KMS-11 (cell line): ENCODE measurements at regions not wholly inside any gene's neighbourhood (a gene's known extent, or its start where the extent isn't known, plus 50 kb on each side); places are given as distances from the start of the nearest gene placed in this dataset.

Experiments
- H2AFZ ChIP-seq: fragments of 200-600 bp; sonication (generic); 2 replicates; pipeline ENCODE4 v1.6.1; 2016; ENCODE audit warnings: antibody characterized with exemption, mixed run types, low read depth
- H3K27ac ChIP-seq: fragments of 200-600 bp; sonication (generic); 2 replicates; pipeline ENCODE4 v1.6.1; 2016; ENCODE audit warnings: mild to moderate bottlenecking, mixed run types
- H3K27me3 ChIP-seq: fragments of 200-600 bp; sonication (generic); 2 replicates; pipeline ENCODE4 v1.6.1; 2017; ENCODE audit warnings: mild to moderate bottlenecking, low read depth, mixed run types, moderate library complexity; ENCODE audit not compliant: insufficient read depth
- H3K36me3 ChIP-seq: fragments of 200-600 bp; sonication (generic); 2 replicates; pipeline ENCODE4 v1.6.1; 2017; ENCODE audit warnings: mild to moderate bottlenecking, mixed run types; ENCODE audit not compliant: insufficient read depth
- H3K4me1 ChIP-seq: fragments of 200-600 bp; sonication (generic); 2 replicates; pipeline ENCODE4 v1.6.1; 2016; ENCODE audit warnings: mild to moderate bottlenecking, low read depth, mixed run types; ENCODE audit not compliant: poor library complexity, severe bottlenecking
- H3K4me2 ChIP-seq: fragments of 200-600 bp; sonication (generic); 2 replicates; pipeline ENCODE4 v1.7.0; 2016; ENCODE audit warnings: mild to moderate bottlenecking, mixed run types
- H3K4me3 ChIP-seq: fragments of 200-600 bp; sonication (generic); IDR thresholded peaks from 2 replicates; pipeline ENCODE4 v1.6.1; 2017; ENCODE audit warnings: low read depth, low read length, mixed read lengths; ENCODE audit not compliant: insufficient read depth
- H3K79me2 ChIP-seq: fragments of 200-600 bp; sonication (generic); 2 replicates; pipeline ENCODE4 v1.6.1; 2016; ENCODE audit warnings: low read depth, mixed run types; ENCODE audit not compliant: insufficient read depth
- H3K9ac ChIP-seq: fragments of 200-600 bp; sonication (generic); 2 replicates; pipeline ENCODE4 v1.6.1; 2016; ENCODE audit warnings: mild to moderate bottlenecking, mixed run types
- H4K20me1 ChIP-seq: fragments of 200-600 bp; sonication (generic); 2 replicates; pipeline ENCODE4 v1.6.1; 2016; ENCODE audit warnings: mild to moderate bottlenecking, mixed run types; ENCODE audit not compliant: insufficient read depth
- CTCF ChIP-seq: fragments of 200-600 bp; sonication (generic); conservative IDR thresholded peaks from 2 replicates; pipeline ENCODE4 v1.6.1; 2017; ENCODE audit warnings: low read depth, mild to moderate bottlenecking, antibody characterized with exemption, low read length, moderate library complexity, mixed read lengths

- H3K36me3 ChIP-seq, result no peaks in the 10 kb centered on the region
- H4K20me1 ChIP-seq, result no peaks in the 10 kb centered on the region
- H3K27ac ChIP-seq, result no peak overlapping the region
- no peaks in the 10 kb centered on the region for H3K79me2 ChIP-seq
- no peak for TF ChIP-seq CTCF
- no peaks in the 10 kb centered on the region for H3K27me3 ChIP-seq
- H3K4me3 ChIP-seq, result no peak overlapping the region
- no peak overlapping the region for H3K9ac ChIP-seq
- H2AFZ ChIP-seq, result no peak overlapping the region
- H3K4me1 ChIP-seq, result no peaks in the 10 kb centered on the region
- H3K4me2 ChIP-seq, result no peak overlapping the region
These were observed 117.2 kb upstream of the SALL1 start for GRCh38 chr16:51268237-51268636.

- H2AFZ ChIP-seq, result no peak overlapping the region
- H3K4me3 ChIP-seq, result no peak overlapping the region
- H3K4me1 ChIP-seq, result no peaks in the 10 kb centered on the region
- no peaks in the 10 kb centered on the region for H3K36me3 ChIP-seq
- TF ChIP-seq CTCF, result no peak
- H3K4me2 ChIP-seq, result no peak overlapping the region
- H3K27me3 ChIP-seq, result no peaks in the 10 kb centered on the region
- H4K20me1 ChIP-seq, result no peaks in the 10 kb centered on the region
- H3K9ac ChIP-seq, result no peak overlapping the region
- H3K79me2 ChIP-seq, result no peaks in the 10 kb centered on the region
- H3K27ac ChIP-seq, result no peak overlapping the region
These were observed 116.6 kb upstream of the SALL1 start for GRCh38 chr16:51267681-51268080.

- Histone ChIP-seq H3K9ac (no peak overlapping the region), H3K27ac (no peak overlapping the region), H3K4me2 (no peak overlapping the region), H4K20me1 (no peaks in the 10 kb centered on the region), H3K27me3 (no peaks in the 10 kb centered on the region), H3K79me2 (no peaks in the 10 kb centered on the region), H2AFZ (no peak overlapping the region), H3K36me3 (no peaks in the 10 kb centered on the region), H3K4me1 (no peaks in the 10 kb centered on the region), H3K4me3 (no peak overlapping the region)
- TF ChIP-seq CTCF, result no peak
These were observed 111.4 kb upstream of the SALL1 start for GRCh38 chr16:51262428-51262827.

GRCh38 chr16:51261919-51262318, 110.8 kb upstream of the SALL1 start:
- H2AFZ ChIP-seq, result no peak overlapping the region
- no peak overlapping the region for H3K4me3 ChIP-seq
- H3K4me2 ChIP-seq, result no peak overlapping the region
- H3K4me1 ChIP-seq, result no peaks in the 10 kb centered on the region
- H3K27me3 ChIP-seq, result no peaks in the 10 kb centered on the region
- no peaks in the 10 kb centered on the region for H3K36me3 ChIP-seq
- no peak overlapping the region for H3K27ac ChIP-seq
- H3K79me2 ChIP-seq, result no peaks in the 10 kb centered on the region
- TF ChIP-seq CTCF, result no peak
- H3K9ac ChIP-seq, result no peak overlapping the region
- H4K20me1 ChIP-seq, result no peaks in the 10 kb centered on the region
